ENCODE measurements at regions not wholly inside any gene's neighbourhood (a gene's known extent, or its start where the extent isn't known, plus 50 kb on each side); places are given as distances from the start of the nearest gene placed in this dataset.
A peak's percentile ranks its signal among the peaks of the same experiment; 100 is the strongest.

- in situ Hi-C loops (cut with HindIII; ENCODE audit: low sequenced_read_pairs), result no loop called here
- H3K4me3 ChIP-seq (ENCODE audit: low read depth, low read length), result no peak overlapping the region
- no peak for TF ChIP-seq CTCF (IDR thresholded peaks at IDR 0.05; ENCODE audit: low read depth, low read length)
- DNase-seq (ENCODE audit: low read depth, low spot score), result no peak
Observed at GRCh38 chr2:57878171-57878865, 168.3 kb upstream of the VRK2 start.

GRCh38 chr2:57878866-57879210, 167.8 kb upstream of the VRK2 start:
- H3K4me3 ChIP-seq (ENCODE audit: low read depth, low read length), result no peak overlapping the region
- no peak for TF ChIP-seq CTCF (IDR thresholded peaks at IDR 0.05; ENCODE audit: low read depth, low read length)
- no peak for DNase-seq (ENCODE audit: low read depth, low spot score)
- in situ Hi-C loops (cut with HindIII; ENCODE audit: low sequenced_read_pairs), result no loop called here

- no peak for DNase-seq (ENCODE audit: low read depth, low spot score)
- in situ Hi-C loops (cut with HindIII; ENCODE audit: low sequenced_read_pairs), result no loop called here
Observed at GRCh38 chr2:57880446-57880845, 166.2 kb upstream of the VRK2 start.

GRCh38 chr2:57880967-57881366, 165.6 kb upstream of the VRK2 start:
- TF ChIP-seq CTCF (IDR thresholded peaks at IDR 0.05; ENCODE audit: low read depth, low read length), result no peak
- no peak for DNase-seq (ENCODE audit: low read depth, low spot score)
- in situ Hi-C loops (cut with HindIII; ENCODE audit: low sequenced_read_pairs), result no loop called here
- no peak overlapping the region for H3K4me3 ChIP-seq (ENCODE audit: low read depth, low read length)

More at GRCh38 chr2:57880446-57880845, 166.2 kb upstream of the VRK2 start:
- TF ChIP-seq CTCF (IDR thresholded peaks at IDR 0.05; ENCODE audit: low read depth, low read length), result no peak
- H3K4me3 ChIP-seq (ENCODE audit: low read depth, low read length), result no peak overlapping the region

- no peak for TF ChIP-seq CTCF (IDR thresholded peaks at IDR 0.05; ENCODE audit: low read depth, low read length)
- DNase-seq (ENCODE audit: low read depth, low spot score), result peak; percentile 43
- H3K4me3 ChIP-seq (ENCODE audit: low read depth, low read length), result no peak overlapping the region
- in situ Hi-C loops (cut with HindIII; ENCODE audit: low sequenced_read_pairs), result no loop called here
Observed at GRCh38 chr2:57881998-57882888, 164.4 kb upstream of the VRK2 start.

GRCh38 chr2:57882895-57883515, 163.6 kb upstream of the VRK2 start:
- peak; percentile 17 for DNase-seq (ENCODE audit: low read depth, low spot score)
- in situ Hi-C loops (cut with HindIII; ENCODE audit: low sequenced_read_pairs), result no loop called here
- TF ChIP-seq CTCF (IDR thresholded peaks at IDR 0.05; ENCODE audit: low read depth, low read length), result no peak
- no peak overlapping the region for H3K4me3 ChIP-seq (ENCODE audit: low read depth, low read length)

Measured in astrocyte of the spinal cord (primary cell).